NCI-H446 (cell line): ENCODE measurements at regions not wholly inside any gene's neighbourhood (a gene's known extent, or its start where the extent isn't known, plus 50 kb on each side); places are given as distances from the start of the nearest gene placed in this dataset.

Experiments
- DNase-seq, 2 experiments: peaks; one replicate each; lab custom pipeline; 2025; lab: John Stamatoyannopoulos, UW

GRCh38 chr5:97591781-97592180 is 408.7 kb upstream of the RIOK2 start:
- DNase-seq = no peak

- peak in 1 of 2 experiments; percentile 3 for DNase-seq
These were observed 417.4 kb upstream of the RIOK2 start for GRCh38 chr5:97600486-97600885.

GRCh38 chr5:97601651-97602050 is 418.6 kb upstream of the RIOK2 start:
- DNase-seq = no peak

- DNase-seq = no peak
These were observed 423.5 kb upstream of the RIOK2 start for GRCh38 chr5:97606531-97606930.

- no peak for DNase-seq
These were observed 425.5 kb upstream of the RIOK2 start for GRCh38 chr5:97608501-97608900.

GRCh38 chr5:97618721-97619120 is 435.7 kb upstream of the RIOK2 start:
- DNase-seq = no peak

GRCh38 chr5:97623441-97623840 is 440.4 kb upstream of the RIOK2 start:
- no peak for DNase-seq

GRCh38 chr5:97624886-97625285 is 441.8 kb upstream of the RIOK2 start:
- no peak for DNase-seq

GRCh38 chr5:97627272-97627671 is 444.2 kb upstream of the RIOK2 start:
- no peak for DNase-seq

GRCh38 chr5:97628031-97628430 is 445.0 kb upstream of the RIOK2 start:
- no peak for DNase-seq

- no peak for DNase-seq
These were observed 445.8 kb upstream of the RIOK2 start for GRCh38 chr5:97628807-97629206.

- DNase-seq = peak in 1 of 2 experiments; percentile 28
These were observed 446.2 kb upstream of the RIOK2 start for GRCh38 chr5:97629276-97629675.

- DNase-seq = no peak
These were observed 452.5 kb upstream of the RIOK2 start for GRCh38 chr5:97635553-97635952.

GRCh38 chr5:97636766-97637165 is 453.7 kb upstream of the RIOK2 start:
- no peak for DNase-seq

GRCh38 chr5:97641081-97641480 is 458.0 kb upstream of the RIOK2 start:
- DNase-seq = no peak

GRCh38 chr5:97644206-97644605 is 461.2 kb upstream of the RIOK2 start:
- no peak for DNase-seq

GRCh38 chr5:97644896-97645295 is 461.8 kb upstream of the RIOK2 start:
- no peak for DNase-seq

GRCh38 chr5:97657239-97657638 is 474.2 kb upstream of the RIOK2 start:
- DNase-seq = no peak

GRCh38 chr5:97658116-97658900 is 475.3 kb upstream of the RIOK2 start:
- DNase-seq = peak in 1 of 2 experiments; percentile 16

GRCh38 chr5:97666783-97667182 is 483.7 kb upstream of the RIOK2 start:
- DNase-seq = no peak

GRCh38 chr5:97670447-97670846 is 487.4 kb upstream of the RIOK2 start:
- DNase-seq = no peak

GRCh38 chr5:97676608-97677007 is 493.6 kb upstream of the RIOK2 start:
- DNase-seq = no peak

- DNase-seq = no peak
These were observed 511.0 kb upstream of the RIOK2 start for GRCh38 chr5:97694091-97694490.

- no peak for DNase-seq
These were observed 531.4 kb upstream of the RIOK2 start for GRCh38 chr5:97714424-97714823.
